Sigmoid colon (tissue), 4 donors: ENCODE measurements at regions not wholly inside any gene's neighbourhood (a gene's known extent, or its start where the extent isn't known, plus 50 kb on each side); places are given as distances from the start of the nearest gene placed in this dataset.

ENCODE experiments used
- CTCF ChIP-seq, 4 experiments: fragments of 450-650 bp in 3 of 4; fragments of 200-600 bp in 1 of 4; IDR thresholded peaks; one replicate each; pipeline ENCODE4 v1.5.1; 2016 to 2019; ENCODE audit warnings: antibody characterized with exemption in 4 of 4, mild to moderate bottlenecking in 3 of 4, moderate library complexity in 2 of 4
- POLR2AphosphoS5 ChIP-seq, 4 donors: sonication (generic); formaldehyde crosslinking; IDR thresholded peaks; one replicate each; pipeline ENCODE4 v1.6.1; 2017; ENCODE audit warnings: antibody characterized with exemption in 4 of 4

GRCh38 chr2:37783545-37783944 is 112.1 kb upstream of the CDC42EP3 start:
- TF ChIP-seq CTCF (IDR thresholded peaks at IDR 0.05) = no peak
- no peak for TF ChIP-seq POLR2AphosphoS5 (IDR thresholded peaks at IDR 0.05)
